ENCODE measurements at regions not wholly inside any gene's neighbourhood (a gene's known extent, or its start where the extent isn't known, plus 50 kb on each side); places are given as distances from the start of the nearest gene placed in this dataset.

DNA sequence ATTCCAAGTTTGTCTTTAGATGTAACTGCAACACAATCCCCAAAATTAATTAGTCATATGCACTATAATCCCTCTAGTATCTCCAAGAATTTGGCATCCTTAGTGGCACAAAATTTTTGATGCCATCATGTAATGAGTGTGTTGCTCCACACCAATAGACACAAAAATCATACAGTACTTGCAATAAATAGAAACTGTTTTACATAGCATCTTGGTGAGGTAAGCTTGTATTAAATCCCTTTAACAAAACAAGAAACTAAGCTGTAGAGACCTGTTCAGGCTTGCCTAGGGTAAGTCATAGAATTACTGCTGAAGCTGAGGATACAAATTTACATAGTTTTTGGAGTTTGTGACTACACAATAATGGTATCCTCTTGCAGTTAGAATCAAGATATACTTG is 64.5 kb upstream of the PRSS12 start:
- TF ChIP-seq, protein P1, sequence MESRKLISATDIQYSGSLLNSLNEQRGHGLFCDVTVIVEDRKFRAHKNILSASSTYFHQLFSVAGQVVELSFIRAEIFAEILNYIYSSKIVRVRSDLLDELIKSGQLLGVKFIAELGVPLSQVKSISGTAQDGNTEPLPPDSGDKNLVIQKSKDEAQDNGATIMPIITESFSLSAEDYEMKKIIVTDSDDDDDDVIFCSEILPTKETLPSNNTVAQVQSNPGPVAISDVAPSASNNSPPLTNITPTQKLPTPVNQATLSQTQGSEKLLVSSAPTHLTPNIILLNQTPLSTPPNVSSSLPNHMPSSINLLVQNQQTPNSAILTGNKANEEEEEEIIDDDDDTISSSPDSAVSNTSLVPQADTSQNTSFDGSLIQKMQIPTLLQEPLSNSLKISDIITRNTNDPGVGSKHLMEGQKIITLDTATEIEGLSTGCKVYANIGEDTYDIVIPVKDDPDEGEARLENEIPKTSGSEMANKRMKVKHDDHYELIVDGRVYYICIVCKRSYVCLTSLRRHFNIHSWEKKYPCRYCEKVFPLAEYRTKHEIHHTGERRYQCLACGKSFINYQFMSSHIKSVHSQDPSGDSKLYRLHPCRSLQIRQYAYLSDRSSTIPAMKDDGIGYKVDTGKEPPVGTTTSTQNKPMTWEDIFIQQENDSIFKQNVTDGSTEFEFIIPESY (IDR thresholded peaks at IDR 0.05; ENCODE audit: extremely low read depth, insufficient replicate concordance, low read length) = no peak
- TF ChIP-seq SRF (IDR thresholded peaks at IDR 0.05; ENCODE audit: low read depth) (no peak), CEBPB (IDR thresholded peaks at IDR 0.05; ENCODE audit: low read depth) (no peak), ELF1 (IDR thresholded peaks at IDR 0.05; ENCODE audit: borderline replicate concordance, low read depth) (no peak), EZH2phosphoT487 (IDR thresholded peaks at IDR 0.05; ENCODE audit: borderline replicate concordance) (no peak), SIN3A (IDR thresholded peaks at IDR 0.05; ENCODE audit: low read depth) (no peak), RAD21 (IDR thresholded peaks at IDR 0.05; ENCODE audit: low read depth) (no peak), ATF3 (IDR thresholded peaks at IDR 0.05) (no peak), POLR2A (IDR thresholded peaks at IDR 0.05; ENCODE audit: borderline replicate concordance, extremely low read depth, insufficient read depth, insufficient read length) (no peak), FOSL1 (IDR thresholded peaks at IDR 0.05; ENCODE audit: low read depth) (no peak), YY1 (IDR thresholded peaks at IDR 0.05; ENCODE audit: extremely low read depth, insufficient replicate concordance, low read depth, low read length) (no peak), POLR2AphosphoS5 (IDR thresholded peaks at IDR 0.05; ENCODE audit: low read depth, low read length) (no peak), EGR1 (IDR thresholded peaks at IDR 0.05; ENCODE audit: low read depth) (no peak), CTCF (IDR thresholded peaks at IDR 0.05 in 2 of 3, conservative IDR thresholded peaks at IDR 0.05 in 1 of 3; ENCODE audit: borderline replicate concordance in 1 of 3, insufficient read depth in 1 of 3, low read depth in 2 of 3, low read length in 2 of 3) (no peak), ZNF274 (IDR thresholded peaks at IDR 0.05; ENCODE audit: low read depth, low read length) (no peak), MAX (IDR thresholded peaks at IDR 0.05) (no peak), ZFX (IDR thresholded peaks at IDR 0.05) (no peak), TCF7L2 (IDR thresholded peaks at IDR 0.05; ENCODE audit: borderline replicate concordance, extremely low read depth, insufficient read depth, insufficient read length) (no peak)
- TF ChIP-seq, protein P2, sequence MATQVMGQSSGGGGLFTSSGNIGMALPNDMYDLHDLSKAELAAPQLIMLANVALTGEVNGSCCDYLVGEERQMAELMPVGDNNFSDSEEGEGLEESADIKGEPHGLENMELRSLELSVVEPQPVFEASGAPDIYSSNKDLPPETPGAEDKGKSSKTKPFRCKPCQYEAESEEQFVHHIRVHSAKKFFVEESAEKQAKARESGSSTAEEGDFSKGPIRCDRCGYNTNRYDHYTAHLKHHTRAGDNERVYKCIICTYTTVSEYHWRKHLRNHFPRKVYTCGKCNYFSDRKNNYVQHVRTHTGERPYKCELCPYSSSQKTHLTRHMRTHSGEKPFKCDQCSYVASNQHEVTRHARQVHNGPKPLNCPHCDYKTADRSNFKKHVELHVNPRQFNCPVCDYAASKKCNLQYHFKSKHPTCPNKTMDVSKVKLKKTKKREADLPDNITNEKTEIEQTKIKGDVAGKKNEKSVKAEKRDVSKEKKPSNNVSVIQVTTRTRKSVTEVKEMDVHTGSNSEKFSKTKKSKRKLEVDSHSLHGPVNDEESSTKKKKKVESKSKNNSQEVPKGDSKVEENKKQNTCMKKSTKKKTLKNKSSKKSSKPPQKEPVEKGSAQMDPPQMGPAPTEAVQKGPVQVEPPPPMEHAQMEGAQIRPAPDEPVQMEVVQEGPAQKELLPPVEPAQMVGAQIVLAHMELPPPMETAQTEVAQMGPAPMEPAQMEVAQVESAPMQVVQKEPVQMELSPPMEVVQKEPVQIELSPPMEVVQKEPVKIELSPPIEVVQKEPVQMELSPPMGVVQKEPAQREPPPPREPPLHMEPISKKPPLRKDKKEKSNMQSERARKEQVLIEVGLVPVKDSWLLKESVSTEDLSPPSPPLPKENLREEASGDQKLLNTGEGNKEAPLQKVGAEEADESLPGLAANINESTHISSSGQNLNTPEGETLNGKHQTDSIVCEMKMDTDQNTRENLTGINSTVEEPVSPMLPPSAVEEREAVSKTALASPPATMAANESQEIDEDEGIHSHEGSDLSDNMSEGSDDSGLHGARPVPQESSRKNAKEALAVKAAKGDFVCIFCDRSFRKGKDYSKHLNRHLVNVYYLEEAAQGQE (IDR thresholded peaks at IDR 0.05; ENCODE audit: low read depth) = no peak
- no peak for ATAC-seq
- BruUV-seq (replicated peaks) = no TSS peak
- Histone ChIP-seq H4K20me1 (ENCODE audit: insufficient read depth) (no peaks in the 10 kb centered on the region), H3K9me3 (ENCODE audit: control insufficient read depth in 1 of 2, insufficient read depth in 1 of 2, low read depth in 1 of 2, low read length in 2 of 2) (no peaks in the 10 kb centered on the region), H3K79me2 (ENCODE audit: insufficient read depth, low read length) (no peaks in the 10 kb centered on the region), H2AFZ (ENCODE audit: low read depth, low read length, poor library complexity, severe bottlenecking) (no peak overlapping the region), H3K9ac (ENCODE audit: low read length) (no peak overlapping the region), H3K4me3 (replicated peaks in 1 of 2; ENCODE audit: low read depth in 1 of 2, low read length in 2 of 2) (no peak overlapping the region), H3K36me3 (ENCODE audit: control insufficient read depth in 1 of 2, insufficient read depth in 2 of 2, low read length in 2 of 2) (no peaks in the 10 kb centered on the region), H3K27me3 (ENCODE audit: insufficient read depth, low read length) (no peaks in the 10 kb centered on the region), H3K4me1 (ENCODE audit: control insufficient read depth in 1 of 2, insufficient read depth in 2 of 2, low read length in 2 of 2) (no peaks in the 10 kb centered on the region), H3K4me2 (ENCODE audit: low read length) (no peak overlapping the region), H3K9me2 (ENCODE audit: insufficient read depth) (no peaks in the 10 kb centered on the region), H3K27ac (ENCODE audit: low read depth, low read length) (no peak overlapping the region)
- ChIA-PET CTCF (interaction anchor here (0.9 kb wide), 1 partner anchor 64 kb away, joined by 3 read pairs; no protein-coding TSS in a partner anchor), POLR2A (no interaction called here), RAD21 (ENCODE audit: low non-redundant PET in 1 of 2, low total read pairs in 2 of 2, uncharacterized antibody in 2 of 2, unreplicated experiment in 2 of 2) (no interaction called here)
- intact Hi-C loops (cut with micrococcal nuclease) = no loop called here
- no peak for DNase-seq (ENCODE audit: low read depth, low spot score)
